Renal cortical epithelial cell (primary cell): ENCODE measurements at regions not wholly inside any gene's neighbourhood (a gene's known extent, or its start where the extent isn't known, plus 50 kb on each side); places are given as distances from the start of the nearest gene placed in this dataset.
"Not testable (repeated sequence)": the region's sequence is repeated elsewhere in the genome, so short reads cannot be mapped to it uniquely, and the experiment has no call there.

Source experiments
- DNase-seq: peaks from one replicate; pipeline ENCODE4 v3.0.0-alpha.2; 2011; ENCODE audit warnings: low read depth

- not testable (repeated sequence) for DNase-seq
Observed at GRCh38 chr2:87075054-87075790, 53.6 kb upstream of the PLGLB1 start.

- DNase-seq = peak; percentile 22
Observed at GRCh38 chr2:87075791-87076252, 54.2 kb upstream of the PLGLB1 start.

DNA sequence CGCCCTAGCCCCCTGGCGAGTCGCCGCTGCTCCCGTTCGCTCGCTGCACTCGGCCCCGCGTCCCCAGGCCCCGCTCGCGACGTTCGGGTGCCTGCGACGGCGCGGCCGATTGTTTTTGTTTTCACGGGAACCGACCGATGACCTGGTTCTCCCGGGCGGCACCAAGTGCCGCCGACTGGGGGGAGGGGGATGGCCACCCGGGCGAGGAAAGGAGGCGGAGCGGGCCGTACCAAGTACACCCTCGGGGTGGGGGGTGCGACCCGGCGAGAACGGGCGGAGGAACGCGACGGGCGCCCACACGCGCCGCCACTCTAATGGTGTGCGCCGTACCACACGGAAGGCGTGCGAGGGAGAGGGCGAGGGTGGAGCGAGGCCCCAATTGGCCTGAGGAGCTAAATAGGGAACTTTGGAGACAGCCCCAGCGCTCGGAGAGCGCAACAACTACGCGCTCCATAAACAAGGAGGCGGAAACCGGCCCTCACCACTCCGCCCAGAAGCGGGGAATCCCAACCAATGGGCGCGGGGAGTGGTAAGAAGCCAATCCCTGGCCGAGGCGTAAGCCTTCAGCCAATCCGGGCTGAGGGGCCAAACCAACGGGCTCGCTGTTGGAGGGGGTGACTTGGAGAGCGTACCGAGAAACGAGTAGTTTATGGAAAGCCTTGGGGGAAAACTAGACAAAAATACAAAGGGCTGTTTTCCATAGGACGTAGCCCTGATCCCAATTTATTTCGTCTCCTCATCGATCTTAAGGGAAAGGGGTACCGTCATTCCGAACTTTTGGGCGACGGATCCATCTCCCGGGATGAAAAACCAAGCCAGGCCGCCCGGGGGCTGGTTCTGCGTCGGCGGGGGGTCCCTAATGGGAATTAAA, 54.8 kb upstream of the PLGLB1 start:
- DNase-seq = peak; percentile 47

DNA sequence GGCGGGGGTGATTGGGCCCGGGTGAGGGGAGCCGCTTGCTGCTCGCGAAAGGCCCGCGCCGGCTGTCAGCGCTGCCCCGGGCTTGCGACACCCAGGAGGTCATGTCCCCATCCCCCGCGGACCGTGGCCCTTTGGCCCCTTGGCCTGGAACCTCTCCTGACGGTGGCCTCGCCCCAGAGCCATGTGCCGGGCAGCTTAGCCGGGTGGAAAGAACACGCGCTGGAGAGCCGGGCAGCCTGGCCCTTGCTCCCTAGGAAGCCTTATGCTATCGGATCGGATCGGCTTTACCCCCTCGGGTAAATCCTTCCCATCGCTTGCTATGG, 55.4 kb upstream of the PLGLB1 start:
- DNase-seq = not testable (repeated sequence)

DNA sequence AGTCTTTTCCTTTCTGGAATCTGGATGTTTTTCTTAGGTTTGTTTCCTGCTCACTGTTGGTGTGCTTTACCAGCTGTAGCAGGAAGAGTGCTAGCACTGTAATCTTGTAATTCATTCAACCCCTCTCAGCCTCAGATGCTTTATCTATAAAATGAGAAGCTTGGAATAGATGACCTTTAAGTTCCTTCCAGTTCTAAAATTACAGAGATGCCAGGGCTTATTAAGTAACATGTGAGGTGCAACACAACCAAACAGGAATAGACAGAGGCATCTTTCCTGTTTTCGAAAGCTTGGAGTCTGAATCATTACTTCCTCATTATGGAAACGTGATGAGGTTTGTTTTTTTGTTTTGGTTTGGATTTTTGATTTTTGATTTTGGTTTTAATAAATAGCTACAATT, 60.1 kb upstream of the PLGLB1 start:
- DNase-seq = not testable (repeated sequence)

- DNase-seq = not testable (repeated sequence)
Observed at GRCh38 chr2:87088079-87088478, 66.4 kb upstream of the PLGLB1 start.

DNA sequence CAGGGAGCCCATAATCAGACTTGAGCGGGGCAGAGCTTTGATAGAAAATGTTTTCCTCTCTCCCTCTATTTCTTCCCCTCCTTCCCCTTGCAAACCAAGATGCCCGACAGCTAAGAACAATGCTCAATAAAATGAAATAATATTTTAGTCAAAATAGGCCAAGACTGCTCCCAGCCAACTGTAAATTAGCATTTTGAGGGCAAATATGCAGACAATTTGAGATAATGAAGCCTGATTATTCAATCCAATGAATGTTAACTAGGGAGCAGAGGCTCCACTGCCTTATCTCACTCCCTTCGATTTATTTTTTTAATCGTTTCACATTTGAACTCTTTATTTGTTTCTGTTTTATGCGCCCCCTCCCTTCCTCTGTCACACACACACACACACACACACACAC, 67.8 kb upstream of the PLGLB1 start:
- DNase-seq = not testable (repeated sequence)

DNA sequence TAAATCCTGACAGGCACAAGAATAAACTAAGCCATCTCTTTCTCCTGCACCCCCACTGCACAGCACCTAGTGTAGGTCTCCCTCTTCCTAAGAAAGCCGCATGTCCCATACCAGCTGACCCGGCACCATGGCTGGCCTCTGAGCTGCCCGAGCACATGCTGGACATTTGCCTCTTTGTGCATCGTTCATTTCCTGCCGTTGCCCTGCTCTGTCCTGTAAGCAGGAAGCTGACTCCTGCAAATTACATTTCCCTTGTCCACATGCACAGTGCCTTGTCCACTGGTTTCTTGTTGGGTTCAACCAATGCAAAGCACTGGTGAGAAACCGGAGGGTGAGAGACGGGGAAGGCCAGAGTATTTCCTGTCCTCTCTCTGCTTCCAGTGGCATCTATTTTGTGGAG, 71.6 kb upstream of the PLGLB1 start:
- DNase-seq = not testable (repeated sequence)

GRCh38 chr2:87093937-87094529, 72.4 kb upstream of the PLGLB1 start:
- DNase-seq = not testable (repeated sequence)

DNA sequence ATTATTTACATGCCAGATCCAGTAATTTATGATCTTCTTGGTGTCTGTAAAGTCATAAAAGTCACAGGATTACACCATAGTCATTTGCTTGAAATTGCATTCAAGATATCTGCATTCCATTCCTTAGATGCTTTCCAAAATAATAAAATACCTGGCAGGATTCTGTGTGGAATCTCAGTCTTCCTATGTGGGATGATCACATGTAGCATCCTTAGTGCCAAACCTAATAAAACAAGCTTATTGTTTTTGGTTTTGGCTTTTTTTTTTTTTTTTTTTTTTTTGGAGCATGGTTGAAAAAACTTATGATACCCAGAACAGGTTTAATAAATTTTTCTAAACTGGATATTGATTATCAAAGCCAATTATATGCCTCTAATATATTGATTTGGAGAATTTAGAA, 74.2 kb upstream of the PLGLB1 start:
- not testable (repeated sequence) for DNase-seq

DNA sequence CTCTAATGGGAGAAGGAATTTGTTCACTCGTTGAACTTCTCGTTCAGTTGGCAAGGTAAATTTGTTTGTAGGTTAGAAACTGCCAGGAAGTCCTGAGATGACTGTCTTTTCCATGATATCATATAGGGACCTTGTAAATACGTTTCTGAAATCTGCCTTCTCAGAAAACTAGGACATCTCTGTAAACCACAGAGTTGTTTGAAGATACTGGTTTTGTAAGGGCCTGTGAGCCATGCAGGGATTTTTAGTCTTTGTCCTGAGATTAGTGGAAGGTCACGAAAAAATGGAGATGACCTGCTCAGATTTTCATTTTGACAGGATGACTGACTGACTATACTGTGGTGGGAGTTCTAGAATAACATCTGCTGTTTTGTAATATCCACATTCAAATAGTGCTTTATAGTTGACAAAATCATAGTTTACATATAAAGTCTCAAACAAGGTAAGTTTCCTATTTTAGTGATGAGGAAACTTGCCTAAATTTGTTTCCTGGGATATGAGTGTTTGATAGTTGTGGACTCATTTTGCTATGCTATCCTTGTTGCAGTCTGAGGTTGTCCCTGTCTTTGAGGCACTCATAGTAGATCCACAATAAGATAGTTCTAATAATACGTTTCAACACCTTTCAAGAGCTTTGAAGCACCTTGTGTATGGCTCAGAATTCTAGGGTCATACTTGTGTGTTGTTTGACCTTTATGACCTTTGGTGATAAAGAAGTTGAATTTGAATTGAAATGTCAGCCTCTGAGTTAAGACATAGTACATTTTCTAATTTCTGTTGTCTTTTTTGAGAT, 107.3 kb upstream of the PLGLB1 start:
- not testable (repeated sequence) for DNase-seq

DNA sequence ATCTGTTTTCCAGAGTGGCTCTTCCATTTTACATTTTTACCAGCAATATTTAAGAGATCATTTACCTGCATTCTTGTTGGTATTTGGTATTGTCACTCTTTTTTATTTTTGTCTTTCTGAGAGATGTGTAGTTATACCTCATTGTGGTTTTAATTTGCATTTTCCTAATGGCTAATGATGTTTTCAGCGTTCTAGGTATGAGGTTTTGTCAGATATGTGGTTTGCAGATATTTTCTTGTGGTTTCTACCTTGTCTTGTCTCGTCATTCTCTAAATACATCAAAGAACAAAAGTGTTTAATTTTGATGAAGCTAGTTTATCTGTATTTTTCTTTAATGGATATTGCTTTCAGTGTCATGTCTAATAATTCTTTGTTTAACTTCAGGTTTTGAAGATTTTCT, 110.9 kb upstream of the PLGLB1 start:
- not testable (repeated sequence) for DNase-seq

DNA sequence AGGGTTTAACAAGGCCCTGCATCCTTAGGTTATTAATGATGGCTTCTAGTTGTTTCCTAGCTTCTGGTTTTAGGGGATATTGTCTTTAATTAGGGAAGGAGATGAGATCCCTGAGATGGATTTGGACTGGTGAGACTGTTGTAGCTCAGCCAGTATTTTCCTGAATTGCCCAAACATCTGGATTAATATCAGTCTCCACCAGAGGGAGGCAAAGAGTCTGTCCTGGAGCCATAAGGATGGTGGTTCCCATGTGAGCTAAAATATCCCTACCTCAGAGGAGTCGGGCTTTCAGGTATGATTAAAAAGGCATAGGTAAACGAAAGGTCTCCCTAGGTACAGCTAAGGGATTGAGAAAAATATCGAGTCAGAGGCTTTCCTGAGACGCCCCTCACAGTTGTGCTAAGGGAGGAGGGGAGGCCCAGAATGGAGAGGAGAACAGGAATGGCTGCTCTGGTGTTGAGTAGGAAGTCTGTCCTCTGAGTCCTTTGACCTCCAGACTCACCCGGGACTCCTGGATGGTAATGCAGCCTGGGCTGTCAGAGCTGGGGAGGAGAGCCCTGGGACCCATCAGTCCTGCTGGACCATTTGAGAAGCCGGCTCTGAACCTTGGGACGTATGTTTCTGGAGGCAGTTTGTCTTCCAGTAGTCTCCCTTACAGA, 130.3 kb upstream of the PLGLB1 start:
- not testable (repeated sequence) for DNase-seq

DNA sequence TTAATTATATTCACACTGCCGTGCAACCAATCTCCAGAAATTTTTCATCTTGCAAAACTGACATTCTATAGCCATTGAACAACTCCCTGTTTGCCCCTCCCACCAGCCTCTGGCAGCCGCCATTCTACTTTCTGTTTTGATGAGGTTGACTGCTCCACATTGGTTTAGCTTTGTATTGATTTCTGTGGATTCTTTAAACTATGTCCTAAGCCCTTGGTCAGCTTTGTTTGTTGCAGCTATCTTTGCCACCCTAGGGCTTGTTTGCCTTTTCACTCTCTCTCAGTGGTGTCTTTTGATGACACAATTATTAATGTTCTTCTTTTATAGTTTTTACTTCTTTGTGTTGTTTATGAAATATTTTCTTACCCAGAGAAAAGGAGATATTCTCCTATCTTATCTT, 152.8 kb upstream of the PLGLB1 start:
- DNase-seq = not testable (repeated sequence)

DNA sequence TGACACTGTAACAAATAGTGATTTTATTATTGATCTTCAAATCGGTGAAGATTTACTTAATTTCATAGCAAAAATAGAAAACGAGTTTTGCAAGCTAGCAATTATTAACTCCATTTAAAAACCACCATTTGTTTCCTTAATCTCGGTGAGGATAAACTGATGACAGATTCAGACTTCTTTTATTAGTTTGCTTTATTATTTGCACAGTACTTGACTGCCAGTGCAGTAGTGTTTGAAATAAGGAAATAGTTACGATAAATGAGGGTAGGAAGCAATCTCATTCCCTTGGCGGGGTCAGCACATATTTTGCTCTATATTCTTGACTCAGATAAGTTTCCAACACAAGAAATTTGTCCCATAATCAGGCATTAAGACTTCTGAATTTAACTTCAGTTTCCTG, 161.7 kb upstream of the PLGLB1 start:
- not testable (repeated sequence) for DNase-seq

DNA sequence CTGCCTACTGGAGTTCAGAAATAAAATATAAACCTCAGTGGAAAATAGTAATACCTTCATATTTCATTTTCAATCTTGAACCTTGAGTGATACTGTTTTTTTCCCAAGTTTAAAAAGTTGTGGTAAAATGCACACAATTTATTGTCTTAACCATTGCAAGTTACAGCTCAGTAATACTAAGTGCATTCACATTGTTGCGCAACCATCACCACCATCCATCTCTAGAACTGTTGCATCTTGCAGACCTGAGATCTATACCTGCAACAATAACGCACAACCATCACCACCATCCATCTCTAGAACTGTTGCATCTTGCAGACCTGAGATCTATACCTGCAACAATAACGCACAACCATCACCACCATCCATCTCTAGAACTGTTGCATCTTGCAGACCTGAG, 162.6 kb upstream of the PLGLB1 start:
- DNase-seq = not testable (repeated sequence)

GRCh38 chr2:87189214-87189613, 167.6 kb upstream of the PLGLB1 start:
- DNase-seq = not testable (repeated sequence)

DNA sequence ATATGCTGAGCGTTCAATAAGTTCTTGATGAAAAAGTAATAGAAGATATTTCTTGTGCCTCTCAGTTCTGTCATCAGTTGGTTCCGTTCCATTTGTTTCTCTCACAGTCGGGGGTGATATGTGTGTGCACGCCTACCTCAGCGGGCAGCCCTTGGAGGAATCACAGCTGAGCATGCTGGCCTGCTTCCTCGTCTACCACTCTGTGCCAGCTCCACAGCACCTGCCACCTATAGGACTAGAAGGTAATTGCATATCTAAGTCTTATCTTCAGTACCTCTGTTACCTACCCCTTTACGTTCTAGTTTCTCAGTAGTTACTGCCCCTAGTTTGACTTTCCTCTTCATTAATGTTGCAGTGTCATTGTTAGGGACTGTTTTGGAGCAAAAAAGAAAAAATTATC, 171.7 kb upstream of the PLGLB1 start:
- not testable (repeated sequence) for DNase-seq

DNA sequence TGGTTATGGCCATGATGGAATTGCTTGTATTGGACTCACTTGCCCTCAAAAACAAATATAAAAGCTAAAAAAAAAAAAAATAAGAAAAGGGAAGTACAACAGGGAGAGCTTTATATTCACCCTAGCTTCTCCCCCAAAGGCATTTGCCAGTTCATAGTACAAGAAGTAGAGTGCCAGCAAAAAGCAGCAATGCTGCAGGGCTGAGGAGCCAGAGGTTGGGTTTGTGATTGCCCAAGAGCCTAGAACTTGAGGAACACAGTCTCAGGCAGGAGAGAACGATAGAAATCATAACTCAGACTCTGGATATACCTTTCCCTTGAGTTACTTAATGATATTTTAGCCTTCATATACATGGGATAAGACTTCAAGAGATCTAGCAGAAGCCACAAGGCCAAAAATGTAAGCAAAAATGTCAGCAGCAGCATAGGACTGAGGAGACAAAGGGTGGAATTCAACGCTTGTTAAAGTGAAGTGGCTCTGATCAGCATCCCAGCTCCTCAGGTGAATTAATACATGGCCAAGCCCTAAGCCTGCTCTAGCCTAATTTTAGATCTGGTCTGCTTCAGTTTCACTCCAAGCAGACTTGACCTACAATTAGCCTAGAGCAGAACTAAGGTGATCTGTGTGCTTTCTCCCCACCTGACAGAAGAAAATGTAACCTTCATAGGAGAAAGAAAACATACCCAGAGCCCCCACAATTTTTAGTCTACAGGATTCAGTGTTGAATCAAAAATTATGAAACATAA, 172.8 kb upstream of the PLGLB1 start:
- not testable (repeated sequence) for DNase-seq

- not testable (repeated sequence) for DNase-seq
Observed at GRCh38 chr2:87196720-87197388, 175.2 kb upstream of the PLGLB1 start.
